Breast epithelium (tissue), 3 donors: ENCODE measurements at regions not wholly inside any gene's neighbourhood (a gene's known extent, or its start where the extent isn't known, plus 50 kb on each side); places are given as distances from the start of the nearest gene placed in this dataset.

Experiments
- CTCF ChIP-seq, 3 donors: fragments of 450-650 bp; IDR thresholded peaks; one replicate each; pipeline ENCODE4 v1.5.1; 2016 to 2017; ENCODE audit warnings: antibody characterized with exemption in 3 of 3, mild to moderate bottlenecking in 3 of 3, moderate library complexity in 3 of 3
- POLR2A ChIP-seq: fragments of 450-650 bp; IDR thresholded peaks from one replicate; pipeline ENCODE4 v1.6.1; 2016; ENCODE audit warnings: antibody characterized with exemption, mild to moderate bottlenecking, moderate library complexity

- TF ChIP-seq CTCF (IDR thresholded peaks at IDR 0.05) (no peak), POLR2A (no peak)
Measured at GRCh38 chr5:173475780-173476179, 140.7 kb downstream of the BOD1 start.
